Esophagus muscularis mucosa (tissue), 4 donors: ENCODE measurements at regions not wholly inside any gene's neighbourhood (a gene's known extent, or its start where the extent isn't known, plus 50 kb on each side); places are given as distances from the start of the nearest gene placed in this dataset.
"Not testable (repeated sequence)": the region's sequence is repeated elsewhere in the genome, so short reads cannot be mapped to it uniquely, and the experiment has no call there.

Experiments
- DNase-seq: peaks from one replicate; pipeline ENCODE4 v3.0.0-alpha.2; 2017; ENCODE audit errors: extremely low spot score
- H3K27ac ChIP-seq, 4 donors: fragments of 200-600 bp; sonication (generic); replicated peaks in 1 of 4; 1 replicate in 3 of 4; 2 replicates in 1 of 4; pipeline ENCODE4 v1.5.1; 2016 to 2019; ENCODE audit warnings: mild to moderate bottlenecking in 1 of 4
- H3K27me3 ChIP-seq, 4 donors: fragments of 200-600 bp; sonication (generic); one replicate each; pipeline versions ENCODE4 v1.5.1 to v1.6.0; 2016 to 2019
- H3K36me3 ChIP-seq, 4 donors: fragments of 200-600 bp; sonication (generic); one replicate each; pipeline ENCODE4 v1.5.1; 2016 to 2019
- H3K4me1 ChIP-seq, 4 donors: fragments of 200-600 bp; sonication (generic); one replicate each; pipeline ENCODE4 v1.5.1; 2016 to 2019
- H3K4me3 ChIP-seq, 4 donors: fragments of 200-600 bp; sonication (generic); 1 replicate in 2 of 4; 2 replicates in 2 of 4; pipeline ENCODE4 v1.5.1; 2016 to 2019; ENCODE audit warnings: mild to moderate bottlenecking in 4 of 4, moderate library complexity in 1 of 4
- H3K9me3 ChIP-seq, 4 donors: fragments of 200-600 bp; sonication (generic); 1 replicate in 3 of 4; 2 replicates in 1 of 4; pipeline ENCODE4 v1.5.1; 2016 to 2019
- EP300 ChIP-seq: sonication (generic); formaldehyde crosslinking; IDR thresholded peaks from one replicate; pipeline ENCODE4 v1.6.1; 2017; ENCODE audit warnings: antibody characterized with exemption
- POLR2A ChIP-seq: fragments of 450-650 bp; IDR thresholded peaks from one replicate; pipeline ENCODE4 v1.6.1; 2017; ENCODE audit warnings: antibody characterized with exemption, moderate library complexity, mild to moderate bottlenecking, low read depth
- POLR2AphosphoS5 ChIP-seq, 2 donors: sonication (generic); formaldehyde crosslinking; IDR thresholded peaks; one replicate each; pipeline ENCODE4 v1.6.1; 2017; ENCODE audit warnings: antibody characterized with exemption in 2 of 2
- WGBS: methylation state at CpG from one replicate; pipeline ENCODE4 v1.1.5; 2018; 5-methylcytosine and 5-hydroxymethylcytosine counted together
- intact Hi-C: fragments of 100-400 bp; cut with DNase I; formaldehyde crosslinking; loops from one replicate; pipeline ENCODE4 v1.15.1; 2023
- TF ChIP-seq, protein P1 (sequence below), 3 experiments: fragments of 200-600 bp in 2 of 3; fragments of 450-650 bp in 1 of 3; sonication (generic) in 2 of 3; IDR thresholded peaks; one replicate each; pipeline ENCODE4 v1.5.1; 2017 to 2019; ENCODE audit warnings: antibody characterized with exemption in 3 of 3, mild to moderate bottlenecking in 2 of 3, moderate library complexity in 1 of 3

- no peak for DNase-seq
- no peak overlapping the region for H3K4me3 ChIP-seq
- no peaks in the 10 kb centered on the region for H3K27me3 ChIP-seq
- no peaks in the 10 kb centered on the region for H3K36me3 ChIP-seq
- H3K9me3 ChIP-seq = no peaks in the 10 kb centered on the region
- intact Hi-C loops = no loop called here
- TF ChIP-seq, protein P1, sequence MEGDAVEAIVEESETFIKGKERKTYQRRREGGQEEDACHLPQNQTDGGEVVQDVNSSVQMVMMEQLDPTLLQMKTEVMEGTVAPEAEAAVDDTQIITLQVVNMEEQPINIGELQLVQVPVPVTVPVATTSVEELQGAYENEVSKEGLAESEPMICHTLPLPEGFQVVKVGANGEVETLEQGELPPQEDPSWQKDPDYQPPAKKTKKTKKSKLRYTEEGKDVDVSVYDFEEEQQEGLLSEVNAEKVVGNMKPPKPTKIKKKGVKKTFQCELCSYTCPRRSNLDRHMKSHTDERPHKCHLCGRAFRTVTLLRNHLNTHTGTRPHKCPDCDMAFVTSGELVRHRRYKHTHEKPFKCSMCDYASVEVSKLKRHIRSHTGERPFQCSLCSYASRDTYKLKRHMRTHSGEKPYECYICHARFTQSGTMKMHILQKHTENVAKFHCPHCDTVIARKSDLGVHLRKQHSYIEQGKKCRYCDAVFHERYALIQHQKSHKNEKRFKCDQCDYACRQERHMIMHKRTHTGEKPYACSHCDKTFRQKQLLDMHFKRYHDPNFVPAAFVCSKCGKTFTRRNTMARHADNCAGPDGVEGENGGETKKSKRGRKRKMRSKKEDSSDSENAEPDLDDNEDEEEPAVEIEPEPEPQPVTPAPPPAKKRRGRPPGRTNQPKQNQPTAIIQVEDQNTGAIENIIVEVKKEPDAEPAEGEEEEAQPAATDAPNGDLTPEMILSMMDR (IDR thresholded peaks at IDR 0.05) = no peak
- TF ChIP-seq EP300 (no peak), POLR2AphosphoS5 (IDR thresholded peaks at IDR 0.05) (no peak), POLR2A (no peak)
- H3K4me1 ChIP-seq = no peaks in the 10 kb centered on the region
- 35% methylated on average over 1 of the region's 1 CpG for WGBS
- H3K27ac ChIP-seq = no peak overlapping the region
Observed at GRCh38 chr4:106775636-106776035, 260.5 kb downstream of the DKK2 start.

DNA sequence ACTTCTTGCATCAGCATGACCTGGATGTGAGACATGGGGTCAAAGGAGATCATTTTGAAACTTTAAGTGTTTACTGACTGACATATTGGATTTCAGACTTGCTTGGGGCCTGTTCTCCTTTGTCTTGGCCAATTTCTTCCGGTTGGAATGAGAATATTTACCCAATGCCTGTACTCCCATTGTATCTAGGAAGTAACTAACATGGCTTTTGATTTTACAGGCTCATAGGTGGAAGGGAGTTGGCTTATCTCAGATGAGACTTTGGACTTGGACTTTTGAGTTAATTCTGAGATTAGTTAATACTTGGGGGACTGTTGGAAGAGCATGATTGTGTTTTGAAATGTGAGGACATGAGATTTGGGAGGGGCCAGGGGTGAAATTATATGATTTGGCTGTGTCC lies 262.1 kb downstream of the DKK2 start:
- intact Hi-C loops, H3K4me3 ChIP-seq, H3K9me3 ChIP-seq, H3K27me3 ChIP-seq, H3K4me1 ChIP-seq, H3K27ac ChIP-seq, H3K36me3 ChIP-seq, DNase-seq: not testable (repeated sequence)
- WGBS = 92% methylated on average over 1 of the region's 1 CpG

DNA sequence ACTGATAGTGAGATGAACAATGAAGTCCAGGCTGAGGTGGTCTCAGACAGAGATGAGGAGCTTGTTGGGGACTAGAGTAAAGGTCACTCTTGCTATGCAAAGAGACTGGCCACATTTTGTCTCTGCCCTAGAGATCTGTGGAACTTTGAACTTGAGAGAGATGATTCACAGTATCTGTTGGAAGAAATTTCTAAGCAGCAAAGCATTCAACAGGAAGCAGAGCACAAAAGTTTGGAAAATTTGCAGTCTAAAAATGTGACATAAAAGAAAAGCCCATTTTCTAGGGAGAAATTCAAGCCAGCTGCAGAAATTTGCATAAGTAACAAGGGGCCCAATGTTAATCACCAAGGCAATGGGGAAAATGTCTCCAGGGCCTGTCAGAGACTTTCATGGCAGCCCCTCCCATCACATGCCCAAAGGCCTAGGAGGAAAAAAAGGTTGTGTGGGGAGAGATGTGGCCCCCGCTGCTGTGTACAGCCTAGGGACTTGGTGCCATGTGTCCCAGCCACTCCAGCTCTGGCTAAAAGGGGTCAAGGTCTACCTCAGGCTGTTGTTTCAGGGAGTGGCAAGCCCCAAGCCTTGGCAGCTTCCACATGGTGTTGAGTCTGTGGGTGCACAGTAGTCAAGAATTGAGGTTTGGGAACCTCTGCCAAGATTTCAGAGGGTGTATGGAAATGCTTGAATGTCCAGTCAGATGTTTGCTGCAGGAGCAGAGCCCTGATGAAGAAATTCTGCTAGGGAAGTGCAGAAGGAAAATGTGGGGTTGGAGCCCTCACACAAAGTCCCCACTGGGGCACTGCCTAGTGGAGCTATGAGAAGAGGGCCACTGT lies 262.8 kb downstream of the DKK2 start:
- no peak for DNase-seq
- no peaks in the 10 kb centered on the region for H3K27me3 ChIP-seq
- no peaks in the 10 kb centered on the region for H3K4me1 ChIP-seq
- intact Hi-C loops = no loop called here
- peaks cover 0 to 7% (median 0%) of the 10 kb centered on the region in 4 donors for H3K9me3 ChIP-seq
- no peak overlapping the region for H3K27ac ChIP-seq
- H3K4me3 ChIP-seq = no peak overlapping the region
- no peaks in the 10 kb centered on the region for H3K36me3 ChIP-seq
- TF ChIP-seq POLR2A = no peak
- TF ChIP-seq, protein P1 (IDR thresholded peaks at IDR 0.05) = no peak
- 100% methylated on average over 1 of the region's 1 CpG for WGBS

DNA sequence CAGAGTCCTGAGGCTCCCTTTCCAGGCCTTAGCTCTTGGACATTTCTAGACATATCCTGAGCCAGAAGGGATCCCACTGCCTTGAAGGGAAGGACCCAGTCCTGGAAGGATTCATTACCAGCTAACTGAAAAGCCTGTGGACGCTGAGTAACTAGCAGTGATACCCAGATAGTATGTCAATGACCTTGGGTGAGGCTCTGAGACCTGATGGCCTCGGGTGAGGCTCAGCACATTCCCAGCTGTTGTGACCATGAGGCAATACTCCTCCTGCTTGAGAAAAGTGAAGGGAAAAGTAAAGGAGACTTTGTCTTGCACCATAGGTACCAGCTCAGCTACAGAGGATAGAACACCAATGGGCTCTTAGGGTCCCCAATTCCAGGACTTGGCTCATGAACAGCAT lies 268.1 kb downstream of the DKK2 start:
- no peak overlapping the region for H3K27ac ChIP-seq
- no peaks in the 10 kb centered on the region for H3K36me3 ChIP-seq
- DNase-seq = no peak
- intact Hi-C loops = no loop called here
- H3K9me3 ChIP-seq = peaks cover 0 to 7% (median 0%) of the 10 kb centered on the region in 4 donors
- WGBS = 88% methylated on average over 1 of the region's 2 CpGs
- no peak overlapping the region for H3K4me3 ChIP-seq
- TF ChIP-seq, protein P1 (IDR thresholded peaks at IDR 0.05) = no peak
- TF ChIP-seq POLR2A (no peak), POLR2AphosphoS5 (IDR thresholded peaks at IDR 0.05) (no peak), EP300 (no peak)
- H3K27me3 ChIP-seq = no peaks in the 10 kb centered on the region
- peaks cover 0 to 4% (median 3%) of the 10 kb centered on the region in 4 donors for H3K4me1 ChIP-seq

DNA sequence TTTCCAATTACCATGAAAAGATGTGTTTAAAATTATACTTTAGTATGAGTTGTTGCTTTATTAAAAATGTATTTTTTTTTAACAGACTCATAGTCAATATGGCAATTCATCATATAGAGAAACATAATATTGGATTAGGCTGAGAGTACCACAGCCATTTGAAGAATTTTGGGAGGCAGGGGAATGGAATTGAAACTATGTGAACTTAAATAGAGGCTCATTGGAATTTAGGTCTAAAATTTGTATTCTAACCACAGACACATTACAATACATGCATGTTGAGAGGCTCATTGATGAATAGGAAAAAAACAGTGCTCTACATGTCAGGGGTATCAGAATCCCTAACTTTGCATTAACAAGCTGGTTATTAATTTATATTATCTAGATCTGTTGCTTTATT lies 269.6 kb downstream of the DKK2 start:
- no peak overlapping the region for H3K4me3 ChIP-seq

More for the DNA sequence above, 269.6 kb downstream of the DKK2 start:
- no peak for DNase-seq
- Histone ChIP-seq H3K9me3 (peaks cover 0 to 7% (median 0%) of the 10 kb centered on the region in 4 donors), H3K36me3 (no peaks in the 10 kb centered on the region), H3K27ac (no peak overlapping the region), H3K27me3 (no peaks in the 10 kb centered on the region), H3K4me1 (peaks cover 0 to 12% (median 11%) of the 10 kb centered on the region in 4 donors)
- intact Hi-C loops = no loop called here
- TF ChIP-seq POLR2AphosphoS5 (IDR thresholded peaks at IDR 0.05) (no peak), EP300 (no peak), POLR2A (no peak)
- TF ChIP-seq, protein P1 (IDR thresholded peaks at IDR 0.05) = no peak
